ENCODE measurements at regions not wholly inside any gene's neighbourhood (a gene's known extent, or its start where the extent isn't known, plus 50 kb on each side); places are given as distances from the start of the nearest gene placed in this dataset.
"Not testable (repeated sequence)": the region's sequence is repeated elsewhere in the genome, so short reads cannot be mapped to it uniquely, and the experiment has no call there.

DNA sequence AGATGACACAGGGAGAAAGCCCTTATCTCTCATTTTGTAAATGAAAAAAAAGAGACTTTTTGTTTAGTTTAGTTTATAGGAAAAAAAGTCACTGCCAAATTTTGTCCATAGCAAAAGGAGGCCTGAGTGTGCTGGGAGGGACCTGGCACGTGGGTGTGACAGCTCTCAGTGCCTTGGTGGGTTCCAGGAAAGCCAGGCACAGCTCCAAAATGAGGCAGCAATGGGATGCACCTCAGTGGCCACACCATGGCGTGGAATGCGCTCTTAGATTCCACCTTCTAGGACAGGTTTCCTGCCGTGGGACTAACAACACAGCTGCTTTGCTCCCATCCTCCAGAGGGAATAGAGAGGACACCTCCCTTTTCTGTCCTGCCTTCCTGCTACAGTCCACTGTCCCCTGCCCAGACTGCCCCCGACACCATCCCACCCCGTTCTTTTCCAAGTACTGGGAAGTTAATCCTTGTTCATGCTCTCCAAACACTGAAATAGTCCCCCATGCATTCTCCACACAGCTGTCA lies 207.6 kb downstream of the EMP1 start:
- no peak for DNase-seq (ENCODE audit: low read depth)
- H3K4me3 ChIP-seq (ENCODE audit: low read depth, low read length) = peak overlapping the region; percentile 53
- TF ChIP-seq CTCF (conservative IDR thresholded peaks at IDR 0.05; ENCODE audit: low read depth, low read length) = no peak

DNA sequence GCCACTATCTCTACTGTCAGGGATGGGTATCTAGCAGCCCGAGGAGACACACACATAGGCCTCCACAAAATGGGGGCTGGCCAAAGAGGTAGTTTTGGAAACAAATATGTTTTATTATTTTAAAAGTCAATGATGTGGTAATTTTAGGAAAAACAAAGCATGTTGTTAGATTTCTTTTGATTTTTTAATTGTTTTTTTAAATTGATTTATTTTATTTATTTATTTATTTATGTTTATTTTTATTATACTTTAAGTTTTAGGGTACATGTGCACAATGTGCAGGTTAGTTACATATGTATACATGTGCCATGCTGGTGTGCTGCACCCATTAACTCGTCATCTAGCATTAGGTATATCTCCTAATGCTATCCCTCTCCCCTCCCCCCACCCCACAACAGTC lies 194.8 kb downstream of the EMP1 start:
- not testable (repeated sequence) for DNase-seq (ENCODE audit: low read depth); H3K4me3 ChIP-seq (ENCODE audit: low read depth, low read length)

DNA sequence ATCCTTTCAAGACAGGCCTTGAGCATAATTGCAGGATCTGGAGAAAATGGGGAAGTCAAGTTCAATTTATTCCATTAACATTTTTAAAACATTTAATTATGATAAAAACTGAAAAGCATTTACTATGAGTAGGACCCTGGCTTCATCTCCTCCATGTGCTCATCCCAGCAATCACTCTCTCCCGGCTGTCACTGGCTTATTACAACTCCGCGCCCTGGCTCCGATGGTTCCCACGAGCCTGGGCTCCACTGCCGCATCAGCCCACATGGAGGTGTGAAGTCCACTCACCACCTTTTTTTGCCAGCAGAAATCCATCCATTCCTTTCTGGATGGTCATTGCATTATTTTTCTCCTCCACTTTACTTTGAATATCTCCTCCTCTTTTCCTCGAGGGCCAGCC lies 194.4 kb downstream of the EMP1 start:
- no peak overlapping the region for H3K4me3 ChIP-seq (ENCODE audit: low read depth, low read length)
- no peak for TF ChIP-seq CTCF (conservative IDR thresholded peaks at IDR 0.05; ENCODE audit: low read depth, low read length)
- no peak for DNase-seq (ENCODE audit: low read depth)

GRCh38 chr12:13390381-13390861 lies 193.9 kb downstream of the EMP1 start:
- H3K4me3 ChIP-seq (ENCODE audit: low read depth, low read length) = no peak overlapping the region
- TF ChIP-seq CTCF (conservative IDR thresholded peaks at IDR 0.05; ENCODE audit: low read depth, low read length) = no peak
- DNase-seq (ENCODE audit: low read depth) = peak; percentile 90

- TF ChIP-seq CTCF (conservative IDR thresholded peaks at IDR 0.05; ENCODE audit: low read depth, low read length) = no peak
- H3K4me3 ChIP-seq (ENCODE audit: low read depth, low read length) = no peak overlapping the region
- no peak for DNase-seq (ENCODE audit: low read depth)
Measured at GRCh38 chr12:13387101-13387500, 190.6 kb downstream of the EMP1 start.

DNA sequence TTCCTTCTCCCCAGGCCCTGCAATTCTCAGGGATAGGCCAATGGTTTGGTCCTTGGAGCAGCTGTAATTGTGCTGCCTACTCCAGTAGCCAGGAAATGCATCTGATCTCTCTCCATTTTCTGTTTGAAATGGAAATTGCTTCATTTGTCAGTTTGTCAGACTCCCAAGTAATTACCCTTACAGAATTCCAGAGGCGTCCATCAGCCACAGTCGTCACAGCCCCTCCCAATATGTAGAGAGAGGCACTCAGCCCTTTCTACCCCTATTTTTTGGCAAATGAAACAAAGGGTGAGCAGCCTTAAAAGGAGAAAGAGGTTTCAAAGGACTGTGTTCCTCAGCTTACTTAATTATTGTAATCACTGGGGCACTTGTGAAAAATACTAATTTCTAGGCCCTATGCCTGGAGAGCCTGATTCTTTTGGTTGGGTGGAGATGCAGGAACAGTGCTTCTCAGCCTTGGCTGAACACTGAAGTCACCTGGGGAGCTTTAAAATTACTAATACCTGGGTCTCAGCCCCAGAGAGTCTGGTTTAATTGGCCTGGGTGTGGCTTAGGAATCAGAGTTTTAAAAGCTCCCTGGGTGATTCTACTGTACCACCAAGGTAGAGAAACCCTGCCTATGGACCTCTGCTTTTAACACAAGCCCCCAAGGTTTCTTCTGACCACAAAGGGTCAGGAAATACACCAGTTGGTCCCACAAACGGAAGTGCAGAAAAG lies 190.0 kb downstream of the EMP1 start:
- no peak for DNase-seq (ENCODE audit: low read depth)
- TF ChIP-seq CTCF (conservative IDR thresholded peaks at IDR 0.05; ENCODE audit: low read depth, low read length) = no peak
- no peak overlapping the region for H3K4me3 ChIP-seq (ENCODE audit: low read depth, low read length)

GRCh38 chr12:13383379-13383778 lies 186.9 kb downstream of the EMP1 start:
- no peak for TF ChIP-seq CTCF (conservative IDR thresholded peaks at IDR 0.05; ENCODE audit: low read depth, low read length)
- H3K4me3 ChIP-seq (ENCODE audit: low read depth, low read length) = no peak overlapping the region
- no peak for DNase-seq (ENCODE audit: low read depth)

Measured in epithelial cell of proximal tubule (primary cell).